22Rv1 (cell line): ENCODE measurements at regions not wholly inside any gene's neighbourhood (a gene's known extent, or its start where the extent isn't known, plus 50 kb on each side); places are given as distances from the start of the nearest gene placed in this dataset.

Experiments used
- ZFX ChIP-seq: fragments of 450-650 bp; IDR thresholded peaks from 2 replicates; pipeline ENCODE4 v1.6.1; 2017; ENCODE audit warnings: antibody characterized with exemption, borderline replicate concordance
- TF ChIP-seq, protein P1 (sequence below): fragments of 450-650 bp; IDR thresholded peaks from 2 replicates; pipeline ENCODE4 v1.5.1; 2017; ENCODE audit warnings: mild to moderate bottlenecking

DNA sequence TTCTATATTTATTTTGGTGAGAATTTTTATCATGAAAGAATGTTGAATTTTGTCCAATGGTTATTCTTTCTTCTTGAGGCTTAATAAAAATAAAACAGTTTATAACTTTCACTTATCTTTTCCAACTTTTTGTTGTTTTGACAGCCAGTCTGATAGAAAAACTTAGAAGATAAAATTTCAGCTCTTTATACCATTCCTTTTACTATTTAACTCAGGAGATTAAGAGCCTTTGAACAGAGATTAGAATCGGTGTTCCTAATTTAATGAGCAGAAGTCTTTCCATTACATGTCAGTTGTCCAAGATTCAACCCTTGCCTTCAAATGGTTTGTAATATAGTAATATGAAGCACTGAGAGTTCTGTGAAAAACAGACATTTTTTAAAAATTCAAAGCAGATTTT lies 97.8 kb upstream of the SEC61G start:
- TF ChIP-seq, protein P1, sequence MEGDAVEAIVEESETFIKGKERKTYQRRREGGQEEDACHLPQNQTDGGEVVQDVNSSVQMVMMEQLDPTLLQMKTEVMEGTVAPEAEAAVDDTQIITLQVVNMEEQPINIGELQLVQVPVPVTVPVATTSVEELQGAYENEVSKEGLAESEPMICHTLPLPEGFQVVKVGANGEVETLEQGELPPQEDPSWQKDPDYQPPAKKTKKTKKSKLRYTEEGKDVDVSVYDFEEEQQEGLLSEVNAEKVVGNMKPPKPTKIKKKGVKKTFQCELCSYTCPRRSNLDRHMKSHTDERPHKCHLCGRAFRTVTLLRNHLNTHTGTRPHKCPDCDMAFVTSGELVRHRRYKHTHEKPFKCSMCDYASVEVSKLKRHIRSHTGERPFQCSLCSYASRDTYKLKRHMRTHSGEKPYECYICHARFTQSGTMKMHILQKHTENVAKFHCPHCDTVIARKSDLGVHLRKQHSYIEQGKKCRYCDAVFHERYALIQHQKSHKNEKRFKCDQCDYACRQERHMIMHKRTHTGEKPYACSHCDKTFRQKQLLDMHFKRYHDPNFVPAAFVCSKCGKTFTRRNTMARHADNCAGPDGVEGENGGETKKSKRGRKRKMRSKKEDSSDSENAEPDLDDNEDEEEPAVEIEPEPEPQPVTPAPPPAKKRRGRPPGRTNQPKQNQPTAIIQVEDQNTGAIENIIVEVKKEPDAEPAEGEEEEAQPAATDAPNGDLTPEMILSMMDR, result no peak
- TF ChIP-seq ZFX, result no peak
